IPS-18c (cell line): ENCODE measurements at regions not wholly inside any gene's neighbourhood (a gene's known extent, or its start where the extent isn't known, plus 50 kb on each side); places are given as distances from the start of the nearest gene placed in this dataset.

ENCODE experiments used
- H3K4me3 ChIP-seq: 2 replicates; pipeline ENCODE4 v1.7.0; 2013; ENCODE audit warnings: low read depth, mild to moderate bottlenecking, low read length, moderate library complexity; ENCODE audit not compliant: insufficient read depth
- H3K9me3 ChIP-seq: one replicate; pipeline ENCODE4 v1.6.1; 2013; ENCODE audit warnings: mild to moderate bottlenecking, low read length, moderate library complexity; ENCODE audit not compliant: control insufficient read depth, insufficient read depth

- no peaks in the 10 kb centered on the region for H3K9me3 ChIP-seq
- no peak overlapping the region for H3K4me3 ChIP-seq
These were observed 212.7 kb upstream of the FGGY start for GRCh38 chr1:59083946-59084865.

GRCh38 chr1:59085101-59085500 lies 211.8 kb upstream of the FGGY start:
- H3K4me3 ChIP-seq, result no peak overlapping the region

DNA sequence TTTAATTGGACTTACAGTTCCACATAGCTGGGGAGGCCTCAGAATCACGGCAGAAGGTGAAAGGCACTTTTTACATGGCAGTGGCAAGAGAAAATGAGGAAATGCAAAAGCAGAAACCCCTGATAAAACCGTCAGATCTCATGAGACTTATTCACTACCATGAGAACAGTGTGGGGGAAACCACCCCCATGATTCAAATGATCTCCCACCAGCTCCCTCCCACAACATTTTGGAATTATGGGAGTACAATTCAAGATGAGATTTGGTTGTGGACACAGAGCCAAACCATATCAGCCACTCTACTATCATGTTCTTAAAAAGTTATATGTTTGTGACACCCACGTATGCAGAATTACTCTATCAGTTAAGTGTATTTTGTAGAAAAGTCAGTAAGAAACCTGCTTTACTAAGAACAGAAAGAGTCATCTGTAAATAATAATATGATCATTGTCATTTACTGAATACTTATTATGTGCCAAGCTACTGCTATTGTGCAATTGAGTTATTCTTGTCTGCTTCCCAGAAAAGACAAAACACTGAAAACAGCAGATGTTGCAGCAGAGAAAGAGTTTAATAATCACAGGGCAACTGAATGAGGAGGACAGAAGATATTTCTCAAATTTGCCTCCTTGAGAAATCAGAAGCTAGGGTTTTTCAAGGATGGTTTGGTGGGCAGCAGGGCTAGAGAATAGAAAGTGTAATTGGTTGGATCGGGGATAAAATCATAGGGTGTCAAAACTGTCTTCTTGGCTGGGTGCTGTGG lies 207.7 kb upstream of the FGGY start:
- no peak overlapping the region for H3K4me3 ChIP-seq
- no peaks in the 10 kb centered on the region for H3K9me3 ChIP-seq

More at GRCh38 chr1:59085101-59085500, 211.8 kb upstream of the FGGY start:
- H3K9me3 ChIP-seq, result no peaks in the 10 kb centered on the region

- H3K9me3 ChIP-seq, result no peaks in the 10 kb centered on the region
- H3K4me3 ChIP-seq, result no peak overlapping the region
These were observed 206.9 kb upstream of the FGGY start for GRCh38 chr1:59089922-59090457.

DNA sequence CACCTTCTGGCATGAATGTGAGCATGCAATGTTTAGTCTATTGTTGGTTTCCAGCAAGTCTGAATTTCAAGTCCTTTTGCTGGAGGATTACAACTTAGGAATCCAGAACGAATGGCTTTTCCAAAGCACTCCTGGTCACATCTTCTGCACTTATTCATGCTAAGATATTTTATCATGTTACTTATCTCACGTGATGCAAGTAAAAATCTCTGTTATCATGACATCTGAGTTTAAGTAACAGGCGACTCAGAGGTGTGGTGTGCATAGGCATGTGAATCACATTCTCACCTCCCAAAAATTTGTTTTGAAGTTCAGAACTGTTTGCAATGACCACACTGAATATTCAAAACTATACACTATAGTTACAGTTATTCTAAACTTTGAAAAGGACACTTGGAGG lies 204.8 kb upstream of the FGGY start:
- no peak overlapping the region for H3K4me3 ChIP-seq
- H3K9me3 ChIP-seq, result no peaks in the 10 kb centered on the region

- Histone ChIP-seq H3K4me3 (no peak overlapping the region), H3K9me3 (no peaks in the 10 kb centered on the region)
These were observed 202.9 kb upstream of the FGGY start for GRCh38 chr1:59094001-59094400.

GRCh38 chr1:59096501-59096900 lies 200.4 kb upstream of the FGGY start:
- Histone ChIP-seq H3K9me3 (no peaks in the 10 kb centered on the region), H3K4me3 (no peak overlapping the region)

DNA sequence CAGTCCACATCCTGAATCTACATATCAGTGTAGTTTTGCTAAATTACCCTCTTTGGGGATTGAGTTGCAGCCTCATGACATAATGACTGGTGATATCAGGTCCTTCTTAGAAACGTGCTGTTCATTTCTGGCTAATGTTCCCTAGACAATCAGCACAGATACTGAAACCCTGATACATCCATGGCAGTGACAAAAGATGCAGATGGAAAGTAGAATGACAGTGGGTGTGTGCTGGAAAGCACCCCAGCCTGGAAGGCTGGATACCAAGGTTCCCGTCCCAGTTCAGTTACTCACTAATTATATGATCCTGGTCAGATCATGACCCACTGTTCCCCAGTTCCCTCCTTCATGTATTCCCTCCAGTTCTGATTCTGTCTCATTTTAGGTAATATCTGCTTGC lies 198.2 kb upstream of the FGGY start:
- no peaks in the 10 kb centered on the region for H3K9me3 ChIP-seq

DNA sequence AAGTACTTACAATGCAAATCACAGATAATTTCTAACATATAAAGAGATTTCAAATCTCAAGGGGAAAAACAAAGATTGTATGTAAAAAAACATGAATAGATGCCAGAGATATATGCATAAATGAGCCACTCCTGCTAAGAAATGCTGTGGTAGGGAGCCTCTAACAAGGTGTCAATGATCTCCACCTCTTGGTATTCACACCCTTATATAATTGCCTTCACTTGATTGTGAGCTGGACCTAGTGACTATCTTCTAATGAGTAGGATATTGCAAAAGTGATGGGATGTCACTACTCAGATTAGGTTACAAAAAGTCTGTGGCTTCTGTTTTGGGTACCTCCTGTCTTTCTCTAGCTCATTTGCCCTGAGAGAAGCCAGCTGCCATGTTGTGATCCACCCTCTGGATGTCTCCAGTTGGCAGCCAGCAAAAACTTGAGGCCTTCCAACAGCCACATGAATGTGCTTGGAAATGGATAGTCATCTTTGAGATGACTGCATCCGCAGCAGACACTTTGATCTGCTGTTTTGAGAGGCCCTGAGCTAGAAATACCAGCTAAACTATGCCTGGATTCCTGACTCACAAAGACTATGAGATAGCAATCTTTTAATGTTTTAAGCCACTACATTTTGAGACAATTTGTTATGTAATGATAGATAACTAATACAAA lies 196.1 kb upstream of the FGGY start:
- no peak overlapping the region for H3K4me3 ChIP-seq
- H3K9me3 ChIP-seq, result no peaks in the 10 kb centered on the region

More for the DNA sequence above, 198.2 kb upstream of the FGGY start:
- H3K4me3 ChIP-seq, result no peak overlapping the region

DNA sequence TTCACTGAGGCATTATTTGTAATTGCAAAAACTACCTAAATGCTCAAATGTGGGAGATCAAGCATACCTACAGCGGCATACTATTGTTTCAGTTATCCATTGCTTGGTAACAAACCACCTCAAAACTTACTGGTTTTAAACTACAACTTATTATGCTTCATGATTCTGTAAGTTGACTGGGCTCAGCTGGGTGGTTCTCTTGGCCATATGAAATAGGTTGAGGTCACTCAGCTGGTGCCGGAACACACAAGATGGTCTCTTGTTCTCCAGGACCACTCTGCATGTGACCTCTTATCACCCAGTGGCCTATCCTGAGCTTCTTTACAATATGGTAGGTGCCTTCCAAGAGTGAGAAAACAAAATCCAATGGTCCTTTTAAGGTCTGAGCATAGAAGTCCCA lies 195.4 kb upstream of the FGGY start:
- no peak overlapping the region for H3K4me3 ChIP-seq
- H3K9me3 ChIP-seq, result no peaks in the 10 kb centered on the region

DNA sequence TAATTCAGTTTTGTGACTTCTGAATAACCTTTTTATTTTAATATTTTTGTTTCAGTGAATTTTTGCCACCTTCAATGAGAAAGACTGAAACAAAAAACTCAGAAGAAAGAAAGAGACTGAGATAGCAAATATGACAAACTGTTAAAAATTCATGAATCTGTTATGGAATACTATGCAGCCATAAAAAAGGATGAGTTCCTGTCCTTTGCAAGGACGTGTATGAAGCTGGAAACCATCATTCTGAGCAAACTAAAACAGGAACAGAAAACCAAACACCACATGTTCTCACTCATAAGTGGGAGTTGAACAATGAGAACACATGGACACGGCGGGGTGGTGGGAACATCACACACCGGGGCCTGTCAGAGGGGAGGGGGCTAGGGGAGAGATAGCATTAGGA lies 193.4 kb upstream of the FGGY start:
- no peaks in the 10 kb centered on the region for H3K9me3 ChIP-seq
- no peak overlapping the region for H3K4me3 ChIP-seq

GRCh38 chr1:59104191-59104760 lies 192.6 kb upstream of the FGGY start:
- H3K4me3 ChIP-seq, result no peak overlapping the region
- H3K9me3 ChIP-seq, result no peaks in the 10 kb centered on the region

DNA sequence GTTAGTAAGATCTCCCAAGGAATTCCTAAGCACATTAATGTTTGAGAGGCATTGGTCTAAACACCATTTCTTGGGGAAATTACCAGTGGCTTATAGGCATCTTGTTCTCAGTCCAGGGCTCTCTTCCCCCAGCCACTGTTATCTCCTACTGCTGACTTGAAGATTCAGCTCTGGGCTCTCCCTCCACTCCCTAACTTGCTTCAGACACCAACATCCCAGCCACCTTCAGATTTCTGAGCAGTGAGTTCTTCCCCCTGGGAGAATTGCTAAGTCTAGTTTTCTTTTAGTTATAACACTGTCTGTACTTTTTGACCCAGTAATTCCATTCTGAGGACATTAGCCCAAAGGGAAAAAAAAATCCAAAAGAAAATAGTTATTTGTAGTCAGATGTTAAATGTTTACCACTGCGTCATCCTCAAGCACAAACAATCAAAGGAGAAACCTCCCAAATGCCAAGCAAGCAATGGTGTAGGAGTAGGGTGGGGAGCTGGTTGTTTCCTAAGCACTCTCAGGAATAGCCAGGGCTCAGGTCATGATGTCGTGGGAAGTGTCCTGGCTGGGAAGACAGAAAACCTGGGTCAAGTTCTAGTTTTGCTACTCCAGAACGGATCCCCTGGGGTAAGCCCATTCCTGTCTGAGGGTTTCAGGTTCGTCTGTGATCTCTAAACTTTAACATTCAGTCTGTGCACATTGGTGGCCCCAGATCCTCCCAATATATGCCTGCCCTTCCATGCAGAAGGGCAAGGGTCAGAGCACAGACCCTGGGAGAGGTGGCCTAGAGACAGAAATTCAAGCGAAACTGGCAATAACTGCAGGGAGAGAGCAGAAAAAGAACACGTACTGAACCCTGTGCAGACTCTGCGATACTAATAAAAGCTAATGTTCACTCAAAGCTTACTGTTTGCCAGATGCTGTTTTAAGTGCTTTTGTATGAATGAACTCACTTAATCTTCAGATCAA lies 191.1 kb upstream of the FGGY start:
- Histone ChIP-seq H3K4me3 (no peak overlapping the region), H3K9me3 (no peaks in the 10 kb centered on the region)

GRCh38 chr1:59107516-59107915 lies 189.4 kb upstream of the FGGY start:
- Histone ChIP-seq H3K4me3 (no peak overlapping the region), H3K9me3 (no peaks in the 10 kb centered on the region)

DNA sequence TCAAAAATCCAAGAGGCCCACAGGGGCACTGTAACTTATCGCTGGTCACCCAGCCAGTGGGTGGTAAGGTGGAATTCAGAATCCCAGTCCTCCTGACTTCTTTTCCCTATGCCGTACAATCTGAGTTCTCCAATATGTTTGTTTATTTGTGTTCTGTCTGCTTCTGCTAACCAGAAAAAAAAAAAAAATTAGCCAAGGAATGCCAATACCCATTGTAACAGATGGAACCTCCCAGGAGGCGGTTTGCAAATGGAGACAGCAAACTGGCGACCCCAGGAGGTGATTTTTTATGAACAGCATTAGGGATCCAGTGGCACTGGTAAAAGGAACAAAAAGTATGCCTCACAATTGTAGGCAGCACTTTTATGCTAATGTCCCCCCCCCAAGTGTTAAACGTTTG lies 189.0 kb upstream of the FGGY start:
- no peak overlapping the region for H3K4me3 ChIP-seq
- no peaks in the 10 kb centered on the region for H3K9me3 ChIP-seq
